IPS DF 4.7 (cell line): ENCODE measurements at regions not wholly inside any gene's neighbourhood (a gene's known extent, or its start where the extent isn't known, plus 50 kb on each side); places are given as distances from the start of the nearest gene placed in this dataset.
A peak's percentile ranks its signal among the peaks of the same experiment; 100 is the strongest.
"Not testable (repeated sequence)": the region's sequence is repeated elsewhere in the genome, so short reads cannot be mapped to it uniquely, and the experiment has no call there.

ENCODE experiments used
- DNase-seq: peaks from one replicate; pipeline ENCODE4 v3.0.0-alpha.2; 2013; ENCODE audit warnings: low spot score; ENCODE audit errors: extremely low read depth

DNA sequence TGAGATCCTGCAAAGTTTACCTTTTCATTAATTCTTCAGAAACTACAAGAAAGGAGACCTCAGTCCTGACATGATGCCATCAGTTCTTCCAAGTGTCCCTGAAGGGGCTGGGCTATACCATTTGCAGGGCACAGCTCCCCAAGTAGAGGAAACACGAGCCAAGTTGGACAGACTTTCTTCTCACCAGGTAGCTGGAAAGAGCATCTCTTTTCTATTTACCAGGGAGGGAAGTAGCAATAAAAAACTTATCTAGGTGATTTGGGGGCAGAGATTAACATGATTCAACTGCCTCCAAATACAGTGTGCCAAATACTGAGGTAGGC lies 103.9 kb upstream of the KCND3 start:
- DNase-seq: no peak

DNA sequence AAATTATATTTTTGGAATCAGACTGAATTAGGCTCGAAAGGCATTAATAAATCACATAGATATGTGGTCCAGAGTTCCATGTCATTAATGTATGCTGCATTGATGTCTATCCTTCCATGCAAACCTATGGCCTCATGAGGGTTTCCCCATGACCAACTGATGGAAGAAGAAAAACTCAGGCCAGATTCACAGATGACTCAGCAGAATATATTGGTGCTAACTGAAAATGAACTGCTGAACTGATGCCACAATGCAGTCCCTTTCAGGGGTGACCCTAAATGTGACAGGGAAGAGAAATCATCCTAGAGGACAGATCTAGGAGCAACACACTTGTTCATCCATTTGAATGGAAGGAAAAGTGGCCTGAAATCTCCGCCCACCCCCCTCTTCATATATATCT lies 110.5 kb upstream of the KCND3 start:
- no peak for DNase-seq

DNA sequence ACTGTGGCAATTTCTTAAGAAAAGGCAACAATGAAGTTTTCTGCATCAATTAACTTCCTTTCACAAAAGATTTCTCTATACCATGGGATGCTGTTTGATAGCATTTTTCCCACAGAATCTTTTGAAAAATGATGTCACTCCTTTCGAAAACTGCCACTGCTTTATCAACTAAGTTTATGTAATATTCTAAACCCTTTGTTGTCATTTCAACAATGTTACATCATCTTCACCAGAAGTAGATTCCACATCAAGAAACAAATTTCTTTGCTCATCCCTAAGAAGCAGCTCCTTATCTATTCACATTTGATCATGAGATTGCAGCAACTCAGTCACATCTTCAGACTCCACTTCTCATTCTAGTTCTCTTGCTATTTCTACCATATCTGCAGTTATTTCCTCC lies 116.1 kb upstream of the KCND3 start:
- DNase-seq: no peak

DNA sequence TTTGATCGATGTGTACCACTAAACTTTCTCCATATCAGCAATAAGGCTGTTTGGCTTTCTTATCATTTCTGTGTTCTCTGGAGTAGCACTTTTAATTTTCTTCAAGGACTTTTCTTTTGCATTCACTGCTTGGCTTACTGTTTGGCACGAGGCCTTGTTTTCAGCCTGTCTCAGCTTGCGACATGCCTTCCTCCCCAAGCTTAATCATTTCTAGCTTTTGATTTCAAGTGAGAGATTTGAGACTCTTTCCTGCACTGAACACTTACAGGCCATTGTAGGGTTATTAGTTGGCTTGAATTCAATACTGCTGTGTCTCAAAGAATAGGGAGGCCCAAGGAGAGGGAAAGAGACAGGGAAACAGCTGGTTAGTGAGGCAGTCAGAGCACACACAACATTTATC lies 120.6 kb upstream of the KCND3 start:
- DNase-seq: no peak

DNA sequence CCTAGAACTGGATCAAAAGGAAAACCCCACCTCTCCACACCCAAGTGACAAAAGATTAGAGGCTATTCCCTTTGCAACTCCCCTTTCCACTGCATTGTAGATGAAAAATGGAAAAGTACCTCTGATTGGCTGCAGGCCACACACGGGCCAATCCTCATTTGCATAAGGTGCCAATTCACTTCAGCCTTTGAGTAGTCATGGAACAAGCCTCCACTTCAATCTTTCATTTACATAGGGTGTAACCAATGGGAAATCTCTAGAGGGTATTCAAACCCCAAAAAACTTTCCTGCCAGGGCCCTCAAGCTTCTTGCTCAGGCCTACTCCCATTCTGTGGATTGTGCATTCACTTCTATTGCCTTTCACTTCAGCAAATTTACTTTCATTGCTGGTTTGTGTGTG lies 122.3 kb upstream of the KCND3 start:
- no peak for DNase-seq

DNA sequence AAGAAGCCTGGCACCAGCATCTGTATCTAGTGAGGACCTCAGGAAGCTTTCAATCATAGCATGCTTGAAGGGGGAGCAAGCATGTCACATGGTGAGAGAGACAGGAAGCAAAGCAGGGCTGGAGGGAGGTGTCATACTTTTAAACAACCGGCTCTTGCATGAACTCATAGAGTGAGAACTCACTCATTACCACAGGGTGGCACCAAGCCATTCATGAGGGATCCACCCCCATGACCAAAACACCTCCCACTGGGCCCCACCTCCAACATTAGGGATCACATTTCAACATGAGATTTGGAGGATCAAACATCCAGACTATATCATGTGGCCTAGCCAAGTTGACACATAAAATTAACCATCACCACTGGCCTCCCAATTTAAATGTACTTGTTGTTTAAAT lies 125.1 kb upstream of the KCND3 start:
- no peak for DNase-seq

DNA sequence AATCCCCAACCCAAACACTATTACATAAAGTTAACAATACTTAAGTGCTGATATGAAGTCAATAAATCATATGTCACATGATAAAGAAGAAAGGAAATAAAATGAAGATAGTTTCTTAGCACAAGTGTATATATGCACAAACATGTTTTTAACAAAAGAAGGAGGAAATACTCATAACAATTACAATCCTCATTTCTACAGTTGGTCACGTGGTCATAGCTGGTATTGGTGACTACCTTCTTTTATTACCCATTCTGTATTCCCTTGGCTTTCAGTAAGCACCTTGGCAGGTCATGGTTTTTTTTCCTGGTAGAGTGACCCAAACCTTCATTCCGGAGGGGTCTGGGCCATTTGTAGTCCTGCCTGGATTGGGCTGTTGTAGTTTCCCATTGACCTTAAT lies 137.1 kb upstream of the KCND3 start:
- no peak for DNase-seq

DNA sequence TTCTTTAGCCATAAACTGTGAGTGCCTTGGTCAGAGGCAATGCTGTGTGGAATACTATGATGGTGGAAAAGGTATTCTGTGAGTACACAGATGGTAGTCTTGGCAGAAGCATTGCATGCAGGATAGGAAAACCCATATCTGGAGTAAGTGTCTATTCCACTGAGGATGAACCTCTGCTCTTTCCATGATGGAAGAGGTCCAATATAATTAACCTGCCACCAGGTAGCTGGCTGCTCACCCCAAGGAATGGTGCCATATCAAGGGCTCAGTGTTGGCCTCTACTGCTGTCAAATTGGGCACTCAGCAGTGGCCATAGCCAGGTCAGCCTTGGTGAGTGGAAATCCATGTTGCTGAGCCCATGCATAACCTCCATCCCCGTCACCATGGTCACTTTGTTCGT lies 138.1 kb upstream of the KCND3 start:
- not testable (repeated sequence) for DNase-seq

DNA sequence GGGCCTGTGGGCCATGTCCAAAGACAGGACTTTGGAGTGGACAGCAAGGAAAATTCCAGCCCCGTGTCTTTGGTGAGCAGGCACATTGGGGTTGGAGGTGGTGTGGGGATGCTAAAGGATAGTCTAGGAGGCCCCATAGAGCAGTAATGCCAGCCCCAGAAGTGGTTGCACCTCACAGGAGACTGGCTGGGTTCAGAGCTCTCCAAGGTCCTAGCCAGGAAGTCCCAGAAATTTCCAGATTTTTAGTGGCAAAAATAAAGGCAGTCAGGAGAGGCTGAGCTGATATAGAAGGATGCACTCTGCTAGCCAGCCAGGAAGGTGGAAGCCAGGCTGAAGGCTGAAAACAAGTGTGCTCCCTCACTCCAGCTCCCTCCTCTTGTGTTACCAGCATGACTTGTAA lies 144.0 kb upstream of the KCND3 start:
- no peak for DNase-seq

DNA sequence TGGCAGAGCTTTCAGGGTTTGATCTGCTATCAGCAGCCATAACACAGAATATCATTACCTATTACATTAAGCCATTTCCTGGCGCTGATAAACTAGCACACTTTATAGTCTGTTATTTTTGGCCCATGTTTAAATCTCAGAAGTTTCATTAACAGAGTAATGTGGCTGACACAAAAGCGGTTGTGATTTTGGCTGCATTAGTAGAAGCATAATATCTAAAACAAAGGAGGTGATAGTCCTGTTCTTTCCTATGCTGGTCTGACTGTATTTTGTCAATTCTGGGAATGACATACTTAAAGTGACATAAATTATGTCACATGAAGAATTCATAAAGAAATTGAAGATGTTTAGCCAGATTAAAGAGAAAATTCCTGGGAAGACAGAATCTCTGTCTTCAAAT lies 151.3 kb upstream of the KCND3 start:
- no peak for DNase-seq

DNA sequence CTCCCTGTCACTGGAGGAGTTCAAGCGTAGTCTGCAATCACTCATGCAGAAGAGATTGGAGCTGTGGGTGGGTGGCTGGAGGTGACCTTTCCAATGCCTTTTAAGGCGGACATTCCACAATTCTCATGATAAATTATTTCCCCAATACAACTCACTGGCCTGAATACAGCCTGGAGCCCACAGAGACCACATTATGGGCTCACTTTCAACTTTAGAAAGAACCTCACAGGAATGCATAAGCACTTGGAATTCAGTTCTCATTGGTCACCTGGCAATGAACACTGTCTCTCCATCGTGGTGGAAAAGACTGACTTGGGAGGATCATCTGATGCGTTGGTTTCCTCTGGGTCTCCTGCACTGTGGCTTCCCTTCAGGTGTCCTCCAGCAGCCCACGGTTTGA lies 151.8 kb upstream of the KCND3 start:
- DNase-seq: no peak

DNA sequence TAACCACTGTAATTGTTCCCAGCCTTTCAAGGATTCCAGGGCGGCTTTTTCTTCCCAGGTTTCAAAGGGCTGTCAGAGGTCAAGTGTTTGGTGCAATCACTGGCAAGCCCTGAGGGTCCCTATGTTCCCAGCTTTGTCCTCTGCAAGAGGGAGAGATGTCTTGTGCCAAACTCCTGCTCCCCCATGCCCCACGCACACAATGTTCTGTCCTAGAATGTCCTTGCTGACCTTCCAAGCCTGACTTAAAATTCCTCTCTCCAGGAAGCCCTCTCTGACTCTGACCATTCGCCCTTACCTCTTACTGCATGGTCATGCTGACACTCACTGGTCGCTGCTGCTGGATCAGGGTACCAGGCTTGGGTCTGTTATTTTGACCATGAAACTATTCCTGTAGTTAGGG lies 152.5 kb upstream of the KCND3 start:
- no peak for DNase-seq

DNA sequence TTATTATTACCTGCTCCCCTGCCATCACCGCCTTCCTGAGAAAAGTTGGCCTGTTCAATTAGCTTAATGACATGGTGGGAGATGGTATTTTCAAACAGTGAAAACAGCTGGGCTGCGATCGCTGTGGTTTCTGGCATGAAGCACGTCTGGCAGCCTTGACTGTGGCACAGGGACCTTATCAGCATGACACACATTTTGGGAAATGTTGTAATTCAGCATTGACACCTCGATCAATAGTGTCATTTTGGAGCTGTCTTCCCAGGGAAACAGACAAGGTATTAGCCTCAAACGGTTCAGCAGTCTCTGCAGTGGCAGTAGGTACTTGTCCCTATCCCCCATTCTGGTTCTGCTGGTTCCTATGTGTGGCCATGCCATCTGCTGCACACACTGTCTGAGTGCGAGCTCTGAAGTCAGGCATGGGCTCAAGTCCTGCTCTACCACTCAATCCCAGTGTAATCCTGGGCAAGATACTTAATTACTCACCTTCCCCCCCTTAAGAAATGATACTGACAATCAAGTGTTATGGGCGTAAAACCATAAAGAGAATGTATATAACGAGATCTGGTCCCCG lies 154.5 kb upstream of the KCND3 start:
- no peak for DNase-seq

DNA sequence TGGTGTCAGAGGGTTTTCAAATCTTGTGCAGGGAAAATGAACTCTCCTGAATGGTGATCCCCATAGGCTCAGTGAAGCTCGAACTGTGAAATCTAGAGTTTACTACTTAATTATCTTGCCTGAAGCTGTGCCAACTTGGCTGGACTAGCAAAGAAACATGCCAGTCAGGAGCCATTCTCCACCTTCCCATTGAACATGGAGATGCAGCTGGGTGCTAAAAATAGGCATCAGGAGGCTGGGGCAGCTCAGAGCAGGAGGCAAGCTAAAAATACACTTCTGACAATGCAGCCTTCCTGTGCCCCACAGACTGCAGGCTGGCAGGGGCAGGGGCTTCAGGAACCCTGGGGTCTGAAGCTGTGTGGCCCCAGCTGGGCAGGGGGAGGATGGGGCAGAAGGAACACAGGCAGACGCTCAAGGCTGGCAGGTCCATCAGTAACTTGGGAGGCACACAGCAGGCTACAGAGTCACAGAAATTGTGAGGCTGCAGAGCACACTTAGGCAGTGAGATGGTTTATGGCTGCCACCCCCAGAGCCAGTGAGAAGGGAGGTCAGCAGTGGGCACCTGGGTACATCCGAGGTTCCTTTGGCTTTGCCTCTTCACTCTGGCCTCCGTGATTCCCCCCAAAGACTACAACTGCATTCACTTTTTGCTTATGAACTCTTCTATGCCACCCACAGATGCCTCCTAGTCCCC lies 155.4 kb upstream of the KCND3 start:
- DNase-seq: no peak

DNA sequence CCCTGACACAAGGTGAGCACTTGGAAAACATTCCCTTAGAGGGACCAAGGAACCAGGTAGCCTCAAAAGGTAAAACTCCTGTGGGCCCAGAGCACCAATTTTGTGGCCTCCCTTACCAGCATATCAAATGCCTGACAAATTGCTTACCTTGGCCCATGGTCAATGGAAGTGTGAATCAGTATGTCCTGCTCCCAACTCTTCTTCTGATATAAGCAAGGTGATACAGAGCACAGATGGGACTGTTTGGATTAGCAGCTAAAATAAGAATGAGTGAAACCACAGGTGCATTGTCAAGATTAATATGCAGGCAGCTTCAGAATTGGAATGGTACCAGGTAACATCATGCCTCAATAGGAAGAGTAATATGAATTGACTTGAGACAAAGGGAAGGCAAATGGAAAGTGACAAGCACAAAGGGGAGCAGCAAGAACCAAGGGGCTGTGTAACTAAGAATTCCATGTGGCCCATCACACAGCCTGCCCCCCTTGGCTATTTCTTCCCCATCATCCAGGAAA lies 156.8 kb upstream of the KCND3 start:
- DNase-seq: no peak

DNA sequence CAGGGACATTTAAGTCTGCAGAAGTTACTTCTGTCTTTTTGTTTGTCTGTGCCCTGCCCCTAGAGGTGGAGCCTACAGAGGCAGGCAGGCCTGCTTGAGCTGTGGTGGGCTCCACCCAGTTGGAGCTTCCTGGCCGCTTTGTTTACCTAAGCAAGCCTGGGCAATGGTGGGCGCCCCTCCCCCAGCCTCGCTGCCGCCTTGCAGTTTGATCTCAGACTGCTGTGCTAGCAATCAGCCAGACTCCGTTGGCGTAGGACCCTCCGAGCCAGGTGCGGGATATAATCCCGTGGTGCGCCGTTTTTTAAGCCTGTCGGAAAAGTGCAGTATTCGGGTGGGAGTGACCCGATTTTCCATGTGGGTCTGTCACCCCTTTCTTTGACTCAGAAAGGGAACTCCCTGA lies 170.7 kb upstream of the KCND3 start:
- DNase-seq: not testable (repeated sequence)

DNA sequence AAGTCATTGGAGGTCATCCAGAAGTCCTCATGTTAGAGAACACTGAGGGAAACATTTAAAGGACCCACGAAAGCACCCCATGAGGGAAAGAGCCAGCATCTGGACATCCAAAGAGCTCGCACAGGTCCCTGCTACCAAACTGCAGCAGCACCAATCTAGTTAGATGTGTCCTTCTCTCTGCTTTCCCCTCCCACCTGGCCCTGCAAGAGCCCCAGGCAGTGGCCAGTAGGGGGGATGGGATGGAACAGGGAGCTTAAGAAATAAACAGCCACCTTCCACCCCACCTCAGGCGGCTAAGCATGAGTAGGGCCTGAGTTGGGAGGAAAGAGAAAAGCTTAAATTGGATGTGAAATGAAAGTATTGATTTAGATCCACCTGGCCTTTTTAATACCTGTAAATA lies 175.9 kb upstream of the KCND3 start:
- no peak for DNase-seq

DNA sequence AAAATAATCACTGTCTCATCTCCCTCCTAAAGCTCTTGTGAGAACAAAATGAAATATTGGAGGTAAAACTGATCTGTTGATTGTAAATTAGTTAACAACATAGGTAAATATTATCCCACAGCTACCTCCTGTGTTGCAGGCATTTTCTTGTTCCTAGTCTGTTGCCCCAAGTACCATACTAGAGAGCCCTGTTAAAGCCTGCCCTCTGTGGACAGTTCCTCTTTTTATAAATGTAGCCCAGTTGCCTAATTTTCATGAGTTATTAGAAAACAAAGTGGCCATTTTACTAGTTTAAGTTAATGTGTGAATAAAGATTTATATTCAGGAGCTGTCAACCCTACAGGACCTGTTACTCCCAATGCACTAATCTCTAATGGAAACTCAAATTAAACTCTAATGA lies 180.0 kb upstream of the KCND3 start:
- DNase-seq: no peak

DNA sequence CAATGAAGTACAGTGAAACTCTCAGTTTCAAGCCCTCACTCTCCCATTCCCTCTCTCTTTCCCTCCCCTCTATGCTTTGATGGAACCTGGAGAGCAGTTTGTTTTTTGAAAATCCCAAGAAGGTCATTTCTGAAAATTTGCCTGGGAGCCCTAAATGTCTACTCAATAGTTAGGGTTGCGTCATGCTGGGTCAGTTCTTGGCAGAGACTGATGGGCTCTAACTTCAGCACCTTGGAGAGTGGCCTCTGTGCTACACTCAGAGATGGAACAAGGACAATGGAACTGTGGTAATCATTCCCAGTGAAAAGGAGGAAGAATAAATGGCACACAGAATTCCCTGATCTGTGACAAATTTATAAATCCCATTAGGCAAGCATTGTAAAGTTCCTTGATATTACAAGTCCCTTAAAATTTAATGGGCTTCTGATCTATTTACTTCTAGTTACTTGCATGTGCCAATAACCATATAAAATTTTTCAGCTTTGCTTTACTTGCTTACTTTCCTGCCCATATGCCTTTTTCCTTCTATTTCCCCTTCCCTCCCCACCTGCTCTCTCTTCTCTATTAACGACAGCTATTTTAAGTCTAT lies 182.9 kb upstream of the KCND3 start:
- DNase-seq: peak; percentile 33

DNA sequence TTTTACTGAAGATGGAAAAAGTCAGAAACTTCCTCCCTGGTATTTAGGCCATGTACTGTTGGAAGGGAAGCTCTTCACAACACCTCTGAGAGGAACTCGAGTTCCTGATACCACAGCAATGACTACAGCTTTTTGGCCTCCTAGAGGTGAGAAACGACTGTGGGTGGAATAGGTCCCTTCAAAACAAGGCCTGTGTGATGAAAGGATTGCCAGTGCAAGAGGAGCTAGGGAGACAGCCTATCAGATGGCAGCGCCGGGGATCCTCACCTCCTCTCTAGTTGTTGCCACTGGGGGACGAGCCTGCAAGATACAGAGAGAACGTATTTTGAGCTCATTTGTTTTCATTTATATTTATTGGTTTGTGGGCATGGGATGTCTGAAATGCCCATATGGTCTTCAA lies 187.8 kb upstream of the KCND3 start:
- DNase-seq: no peak

DNA sequence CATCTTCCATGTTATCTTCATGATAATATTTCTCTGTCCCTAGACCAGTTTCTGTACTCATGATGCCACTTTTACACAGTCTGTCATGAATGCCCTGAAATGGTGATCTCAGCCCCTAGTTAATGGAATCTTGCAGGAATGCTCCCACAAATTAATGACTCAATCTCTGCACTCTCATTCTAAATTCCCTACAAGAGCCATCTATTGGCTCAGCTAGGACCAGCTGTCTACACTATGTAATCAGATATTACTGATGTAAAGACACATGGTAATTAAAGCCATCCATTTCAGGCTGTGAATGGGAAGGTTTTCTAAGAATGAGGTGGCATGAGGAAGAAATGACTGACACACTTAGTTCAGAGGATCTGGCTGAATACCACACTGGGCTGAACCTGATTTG lies 199.1 kb upstream of the KCND3 start:
- no peak for DNase-seq

DNA sequence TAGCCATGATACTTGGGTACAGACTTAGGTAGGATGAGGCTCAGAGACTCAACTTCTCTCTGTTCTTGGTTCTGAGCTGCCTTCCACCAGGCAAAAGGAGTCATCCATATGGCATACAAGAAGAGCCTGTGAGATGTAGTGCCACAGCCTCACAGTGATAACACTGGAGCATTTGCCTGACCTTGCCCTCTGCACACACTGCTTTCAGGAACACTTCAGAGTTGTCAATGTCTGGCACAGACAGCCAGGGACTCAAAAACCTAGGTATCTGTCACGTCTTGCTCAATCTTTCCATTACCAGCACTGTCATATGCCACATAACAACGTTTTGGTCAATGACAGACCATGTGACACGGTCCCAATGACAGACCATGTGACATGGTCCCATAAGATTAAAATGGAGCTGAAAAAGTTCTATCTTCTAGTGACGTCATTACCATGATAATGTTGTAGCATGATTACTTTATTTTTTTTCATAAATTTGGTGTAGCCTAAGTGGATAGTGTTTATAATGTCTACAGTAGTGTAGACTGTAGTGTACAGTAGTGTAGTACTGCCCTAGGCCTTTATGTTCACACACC lies 199.9 kb upstream of the CTTNBP2NL start:
- DNase-seq: no peak

DNA sequence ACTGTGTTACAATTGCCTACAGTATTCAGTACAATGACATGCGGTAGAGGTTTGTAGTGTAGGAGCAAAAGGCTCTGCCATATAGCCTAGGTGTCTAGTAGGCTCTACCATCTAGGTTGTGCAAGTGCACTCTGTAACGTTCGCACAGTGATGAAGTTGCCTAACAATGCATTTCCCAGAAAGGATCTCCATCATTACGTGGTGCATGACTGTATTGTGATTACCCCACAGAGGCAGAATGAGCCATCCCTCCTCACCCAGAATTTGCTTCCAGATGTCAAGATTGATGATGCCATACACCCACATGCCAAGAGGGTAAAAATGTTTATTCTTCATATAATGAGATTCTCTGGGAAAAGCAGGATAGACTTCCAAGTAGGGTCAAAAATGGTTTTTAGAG lies 199.3 kb upstream of the CTTNBP2NL start:
- no peak for DNase-seq
